ENCODE measurements at regions not wholly inside any gene's neighbourhood (a gene's known extent, or its start where the extent isn't known, plus 50 kb on each side); places are given as distances from the start of the nearest gene placed in this dataset.

DNA sequence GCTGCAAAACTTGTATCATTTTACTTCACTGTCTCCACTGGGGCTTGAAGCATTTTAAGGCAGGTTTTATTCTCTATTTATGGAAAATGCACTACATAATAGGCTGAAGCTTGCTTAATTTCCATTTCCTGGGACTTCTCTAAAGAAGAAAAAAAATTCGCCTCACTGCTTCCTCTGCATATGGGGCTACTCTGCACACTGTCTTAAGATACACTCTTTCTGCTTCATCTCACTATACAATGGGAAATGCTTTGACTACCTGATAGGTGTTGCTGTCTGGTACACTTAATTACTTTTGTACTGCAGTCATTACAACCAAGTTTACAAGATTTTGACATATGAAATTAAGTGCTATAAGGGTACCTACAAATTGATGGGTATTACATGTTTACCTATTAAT lies 466.0 kb downstream of the KCNJ18 start:
- TF ChIP-seq, protein P1, sequence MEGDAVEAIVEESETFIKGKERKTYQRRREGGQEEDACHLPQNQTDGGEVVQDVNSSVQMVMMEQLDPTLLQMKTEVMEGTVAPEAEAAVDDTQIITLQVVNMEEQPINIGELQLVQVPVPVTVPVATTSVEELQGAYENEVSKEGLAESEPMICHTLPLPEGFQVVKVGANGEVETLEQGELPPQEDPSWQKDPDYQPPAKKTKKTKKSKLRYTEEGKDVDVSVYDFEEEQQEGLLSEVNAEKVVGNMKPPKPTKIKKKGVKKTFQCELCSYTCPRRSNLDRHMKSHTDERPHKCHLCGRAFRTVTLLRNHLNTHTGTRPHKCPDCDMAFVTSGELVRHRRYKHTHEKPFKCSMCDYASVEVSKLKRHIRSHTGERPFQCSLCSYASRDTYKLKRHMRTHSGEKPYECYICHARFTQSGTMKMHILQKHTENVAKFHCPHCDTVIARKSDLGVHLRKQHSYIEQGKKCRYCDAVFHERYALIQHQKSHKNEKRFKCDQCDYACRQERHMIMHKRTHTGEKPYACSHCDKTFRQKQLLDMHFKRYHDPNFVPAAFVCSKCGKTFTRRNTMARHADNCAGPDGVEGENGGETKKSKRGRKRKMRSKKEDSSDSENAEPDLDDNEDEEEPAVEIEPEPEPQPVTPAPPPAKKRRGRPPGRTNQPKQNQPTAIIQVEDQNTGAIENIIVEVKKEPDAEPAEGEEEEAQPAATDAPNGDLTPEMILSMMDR (IDR thresholded peaks at IDR 0.05; ENCODE audit: low read length) = no peak
- TF ChIP-seq EZH2 (optimal IDR thresholded peaks at IDR 0.05; ENCODE audit: low read depth, low read length) = no peak
